Keratinocyte (primary cell): ENCODE measurements at regions not wholly inside any gene's neighbourhood (a gene's known extent, or its start where the extent isn't known, plus 50 kb on each side); places are given as distances from the start of the nearest gene placed in this dataset.

Experiments
- DNase-seq: peaks from one replicate; pipeline ENCODE4 v3.0.0-alpha.2; 2011; ENCODE audit warnings: low read depth, missing footprints, low spot score
- FAIRE-seq: peaks from 2 replicates; lab custom pipeline; 2011; peaks lifted over from hg19 to GRCh38; lab: Jason Lieb, UNC
- H2AFZ ChIP-seq: 2 replicates; pipeline ENCODE4 v1.6.0; 2012; ENCODE audit warnings: low read length, control low read depth, inconsistent platforms; ENCODE audit not compliant: control insufficient read depth
- H3K27ac ChIP-seq: 2 replicates; pipeline ENCODE4 v1.5.1; 2011; ENCODE audit warnings: low read length; ENCODE audit not compliant: control insufficient read depth, insufficient read depth
- H3K27me3 ChIP-seq: 3 replicates; pipeline ENCODE4 v1.6.0; 2011; ENCODE audit warnings: low read length; ENCODE audit not compliant: control insufficient read depth, insufficient read depth; ENCODE audit errors: extremely low read depth
- H3K36me3 ChIP-seq, 2 experiments: 2 replicates in 1 of 2; 3 replicates in 1 of 2; pipeline ENCODE4 v1.5.1; 2011; ENCODE audit warnings: low read length in 2 of 2, mild to moderate bottlenecking in 1 of 2; ENCODE audit not compliant: control insufficient read depth in 2 of 2, insufficient read depth in 2 of 2; ENCODE audit errors: extremely low read depth in 1 of 2
- H3K4me1 ChIP-seq: 3 replicates; pipeline ENCODE4 v1.5.1; 2011; ENCODE audit warnings: low read length; ENCODE audit not compliant: control insufficient read depth, insufficient read depth; ENCODE audit errors: extremely low read depth
- H3K4me2 ChIP-seq: 3 replicates; pipeline ENCODE4 v1.6.0; 2011; ENCODE audit warnings: low read depth, low read length; ENCODE audit not compliant: control insufficient read depth, insufficient read depth; ENCODE audit errors: extremely low read depth
- H3K4me3 ChIP-seq, 3 experiments: fragments of 200-600 bp in 1 of 3; sonication (generic) in 1 of 3; 2 replicates in 2 of 3; 3 replicates in 1 of 3; pipeline ENCODE4 v1.5.1; 2011 to 2016; ENCODE audit warnings: low read length in 3 of 3, mild to moderate bottlenecking in 3 of 3, control low read depth in 2 of 3, inconsistent platforms in 1 of 3, low read depth in 1 of 3, mixed read lengths in 1 of 3, mixed run types in 1 of 3, moderate library complexity in 1 of 3; ENCODE audit not compliant: control insufficient read depth in 2 of 3, insufficient read depth in 2 of 3; ENCODE audit errors: extremely low read depth in 1 of 3
- H3K79me2 ChIP-seq: 2 replicates; pipeline ENCODE4 v1.6.0; 2012; ENCODE audit warnings: low read length; ENCODE audit not compliant: control insufficient read depth, insufficient read depth
- H3K9ac ChIP-seq: 3 replicates; pipeline ENCODE4 v1.6.0; 2011; ENCODE audit warnings: low read length; ENCODE audit not compliant: control insufficient read depth, insufficient read depth; ENCODE audit errors: extremely low read depth
- H3K9me1 ChIP-seq: 3 replicates; pipeline ENCODE4 v1.6.0; 2011; ENCODE audit warnings: low read length; ENCODE audit not compliant: control insufficient read depth, insufficient read depth; ENCODE audit errors: extremely low read depth
- H3K9me3 ChIP-seq: 2 replicates; pipeline ENCODE4 v1.5.1; 2012; ENCODE audit warnings: low read depth, low read length; ENCODE audit not compliant: control insufficient read depth
- H4K20me1 ChIP-seq: 3 replicates; pipeline ENCODE4 v1.6.0; 2011; ENCODE audit warnings: low read length; ENCODE audit not compliant: control insufficient read depth, insufficient read depth; ENCODE audit errors: extremely low read depth
- EZH2 ChIP-seq: IDR thresholded peaks from one replicate; pipeline ENCODE4 v1.6.1; 2012; ENCODE audit warnings: inconsistent platforms, mild to moderate bottlenecking, low read length, moderate library complexity
- dilution Hi-C: fragments of 300-500 bp; cut with MboI; formaldehyde crosslinking; loops from one replicate; pipeline ENCODE4 v1.7.0; 2020; ENCODE audit warnings: low sequenced_read_pairs; ENCODE audit not compliant: extremely low pct_ligation_motif_present
- TF ChIP-seq, protein P1 (sequence below), 3 experiments: IDR thresholded peaks in 1 of 3; conservative IDR thresholded peaks in 1 of 3; optimal IDR thresholded peaks in 1 of 3; 2 replicates in 2 of 3; 3 replicates in 1 of 3; pipeline versions ENCODE3 to v1.5.1; 2011; ENCODE audit warnings: low read length in 3 of 3, mild to moderate bottlenecking in 3 of 3, moderate library complexity in 2 of 3, control low read depth in 1 of 3, inconsistent platforms in 1 of 3; ENCODE audit not compliant: insufficient read depth in 2 of 3; ENCODE audit errors: extremely low read depth in 1 of 3

DNA sequence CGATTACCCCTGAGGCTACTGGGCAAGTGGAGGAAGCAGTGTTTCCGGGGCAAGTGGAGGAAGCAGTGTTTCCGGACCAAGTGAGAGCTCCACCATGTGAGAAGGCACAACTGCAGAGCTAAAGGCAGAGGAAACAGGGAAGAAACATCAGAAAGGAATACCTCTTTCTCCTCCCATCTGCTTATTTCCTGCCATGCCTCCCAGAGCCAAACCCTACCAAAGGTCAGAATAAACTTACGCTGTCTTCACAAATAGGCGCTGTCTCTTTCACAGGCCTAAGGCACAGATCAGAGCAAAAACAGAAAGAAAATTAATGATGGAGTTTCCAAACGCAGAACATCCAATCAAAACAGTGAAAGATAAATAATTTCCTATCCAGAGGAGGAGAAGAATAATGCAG, 153.0 kb downstream of the ATOH1 start:
- Histone ChIP-seq H3K4me3 (no peak overlapping the region), H2AFZ (peak overlapping the region; percentile 29), H3K27ac (no peak overlapping the region), H3K36me3 (no peaks in the 10 kb centered on the region), H3K4me2 (no peak overlapping the region), H3K9me3 (no peaks in the 10 kb centered on the region), H3K4me1 (no peaks in the 10 kb centered on the region), H3K9ac (no peak overlapping the region), H3K79me2 (no peaks in the 10 kb centered on the region), H4K20me1 (no peaks in the 10 kb centered on the region), H3K27me3 (no peaks in the 10 kb centered on the region), H3K9me1 (no peaks in the 10 kb centered on the region)
- no peak for TF ChIP-seq EZH2
- TF ChIP-seq, protein P1, sequence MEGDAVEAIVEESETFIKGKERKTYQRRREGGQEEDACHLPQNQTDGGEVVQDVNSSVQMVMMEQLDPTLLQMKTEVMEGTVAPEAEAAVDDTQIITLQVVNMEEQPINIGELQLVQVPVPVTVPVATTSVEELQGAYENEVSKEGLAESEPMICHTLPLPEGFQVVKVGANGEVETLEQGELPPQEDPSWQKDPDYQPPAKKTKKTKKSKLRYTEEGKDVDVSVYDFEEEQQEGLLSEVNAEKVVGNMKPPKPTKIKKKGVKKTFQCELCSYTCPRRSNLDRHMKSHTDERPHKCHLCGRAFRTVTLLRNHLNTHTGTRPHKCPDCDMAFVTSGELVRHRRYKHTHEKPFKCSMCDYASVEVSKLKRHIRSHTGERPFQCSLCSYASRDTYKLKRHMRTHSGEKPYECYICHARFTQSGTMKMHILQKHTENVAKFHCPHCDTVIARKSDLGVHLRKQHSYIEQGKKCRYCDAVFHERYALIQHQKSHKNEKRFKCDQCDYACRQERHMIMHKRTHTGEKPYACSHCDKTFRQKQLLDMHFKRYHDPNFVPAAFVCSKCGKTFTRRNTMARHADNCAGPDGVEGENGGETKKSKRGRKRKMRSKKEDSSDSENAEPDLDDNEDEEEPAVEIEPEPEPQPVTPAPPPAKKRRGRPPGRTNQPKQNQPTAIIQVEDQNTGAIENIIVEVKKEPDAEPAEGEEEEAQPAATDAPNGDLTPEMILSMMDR (optimal IDR thresholded peaks at IDR 0.05 in 1 of 3, IDR thresholded peaks at IDR 0.05 in 1 of 3, conservative IDR thresholded peaks at IDR 0.05 in 1 of 3; ENCODE audit: extremely low read depth in 1 of 3, insufficient read depth in 2 of 3, low read length in 3 of 3), result no peak
- FAIRE-seq, result no peak
- dilution Hi-C loops, result no loop called here
- DNase-seq, result no peak

GRCh38 chr4:93982255-93982654, 153.7 kb downstream of the ATOH1 start:
- H3K4me3 ChIP-seq, result no peak overlapping the region
- no peaks in the 10 kb centered on the region for H3K36me3 ChIP-seq
- no peak overlapping the region for H2AFZ ChIP-seq
- TF ChIP-seq EZH2, result no peak
- TF ChIP-seq, protein P1 (optimal IDR thresholded peaks at IDR 0.05 in 1 of 3, IDR thresholded peaks at IDR 0.05 in 1 of 3, conservative IDR thresholded peaks at IDR 0.05 in 1 of 3; ENCODE audit: extremely low read depth in 1 of 3, insufficient read depth in 2 of 3, low read length in 3 of 3), result no peak
- DNase-seq (no peak), FAIRE-seq (no peak)
- no peak overlapping the region for H3K4me2 ChIP-seq
- H3K79me2 ChIP-seq, result no peaks in the 10 kb centered on the region
- H3K4me1 ChIP-seq, result no peaks in the 10 kb centered on the region
- H3K27ac ChIP-seq, result no peak overlapping the region
- H3K9me3 ChIP-seq, result no peaks in the 10 kb centered on the region
- no peaks in the 10 kb centered on the region for H3K9me1 ChIP-seq
- no peaks in the 10 kb centered on the region for H4K20me1 ChIP-seq
- no peaks in the 10 kb centered on the region for H3K27me3 ChIP-seq
- dilution Hi-C loops, result no loop called here
- no peak overlapping the region for H3K9ac ChIP-seq
